Thyroid gland (tissue), 4 donors: ENCODE measurements at regions not wholly inside any gene's neighbourhood (a gene's known extent, or its start where the extent isn't known, plus 50 kb on each side); places are given as distances from the start of the nearest gene placed in this dataset.

ENCODE experiments used
- CTCF ChIP-seq, 6 experiments: fragments of 200-600 bp in 3 of 6; fragments of 450-650 bp in 3 of 6; sonication (generic) in 3 of 6; IDR thresholded peaks; one replicate each; pipeline ENCODE4 v1.5.1; 2016 to 2019; ENCODE audit warnings: antibody characterized with exemption in 6 of 6, mild to moderate bottlenecking in 2 of 6, inconsistent platforms in 1 of 6, moderate library complexity in 1 of 6
- POLR2A ChIP-seq, 2 donors: fragments of 450-650 bp; IDR thresholded peaks; one replicate each; pipeline ENCODE4 v1.6.1; 2017; ENCODE audit warnings: antibody characterized with exemption in 2 of 2, mild to moderate bottlenecking in 2 of 2, moderate library complexity in 1 of 2

GRCh38 chr12:63045020-63045860 is 105.8 kb downstream of the AVPR1A start:
- no peak for TF ChIP-seq CTCF (IDR thresholded peaks at IDR 0.05)
- TF ChIP-seq POLR2A (IDR thresholded peaks at IDR 0.05): no peak
